A549 (cell line): ENCODE measurements at regions not wholly inside any gene's neighbourhood (a gene's known extent, or its start where the extent isn't known, plus 50 kb on each side); places are given as distances from the start of the nearest gene placed in this dataset.

Source experiments
- ATAC-seq, 2 experiments: fragments of 200-7000 bp in 1 of 2; fragments of >200 bp in 1 of 2; cut with Nextera tagmentation in 1 of 2; cut with Tn5 transposase in 1 of 2; 3 replicates each; pipeline versions ENCODE4 v1.8.0 to v1.9.1; 2018 to 2020; ENCODE audit warnings: mild to moderate bottlenecking in 1 of 2, moderate library complexity in 1 of 2
- CTCF ChIA-PET: fragments of 300-600 bp; sonication (Branson Sonifier 250); formaldehyde crosslinking; extraction: SDS; loops from one replicate; lab custom pipeline; 2021; ENCODE audit warnings: antibody characterized with exemption, inconsistent platforms; lab: Yijun Ruan, JAX
- POLR2A ChIA-PET: fragments of 350-600 bp; formaldehyde crosslinking; extraction: SDS; loops from one replicate; lab custom pipeline; 2021; ENCODE audit warnings: antibody characterized with exemption, inconsistent platforms; lab: Yijun Ruan, JAX
- DNase-seq, 2 experiments: peaks; one replicate each; pipeline versions ENCODE4 v3.0.0 to v3.0.0-alpha.2; 2011 to 2016; ENCODE audit warnings: low read depth in 1 of 2, low spot score in 1 of 2
- FAIRE-seq: peaks from 2 replicates; lab custom pipeline; 2011; peaks lifted over from hg19 to GRCh38; lab: Jason Lieb, UNC
- H3K27ac ChIP-seq, 2 experiments: fragments of >200 bp; sonication (Bioruptor Twin); formaldehyde crosslinking; 3 replicates each; pipeline ENCODE4 v1.5.1; 2016 to 2017
- H3K4me1 ChIP-seq: fragments of >200 bp; sonication (Bioruptor Twin); formaldehyde crosslinking; 3 replicates; pipeline ENCODE4 v1.6.1; 2016
- H3K4me2 ChIP-seq: fragments of >200 bp; sonication (Bioruptor Twin); formaldehyde crosslinking; 3 replicates; pipeline ENCODE4 v1.6.1; 2016
- H3K4me3 ChIP-seq: fragments of >200 bp; sonication (Bioruptor Twin); formaldehyde crosslinking; 3 replicates; pipeline ENCODE4 v1.5.1; 2016
- H3K9me3 ChIP-seq: fragments of >200 bp; sonication (Bioruptor Twin); formaldehyde crosslinking; 3 replicates; pipeline ENCODE4 v1.6.1; 2016
- ATOH8 ChIP-seq: fragments of 250-450 bp; sonication (Bioruptor Pico); IDR thresholded peaks from 2 replicates; pipeline ENCODE4 v1.5.0; 2020; ENCODE audit warnings: low read depth, mild to moderate bottlenecking, moderate library complexity
- CEBPB ChIP-seq, 2 experiments: fragments of >200 bp in 1 of 2; sonication (Bioruptor Twin) in 1 of 2; formaldehyde crosslinking in 1 of 2; IDR thresholded peaks; 2 replicates each; pipeline ENCODE4 v1.6.1; 2012 to 2016
- CHD2 ChIP-seq: fragments of 150-350 bp; IDR thresholded peaks from 2 replicates; pipeline ENCODE4 v1.6.1; 2014; ENCODE audit warnings: low read length; ENCODE audit not compliant: partially characterized antibody
- CHD4 ChIP-seq: fragments of 200-600 bp; sonication (generic); IDR thresholded peaks from 2 replicates; pipeline ENCODE4 v1.6.1; 2016; ENCODE audit warnings: antibody characterized with exemption, mild to moderate bottlenecking, borderline replicate concordance
- E2F6 ChIP-seq: IDR thresholded peaks from 2 replicates; pipeline ENCODE4 v1.6.1; 2012; ENCODE audit warnings: low read depth, borderline replicate concordance
- EHMT2 ChIP-seq: fragments of 200-600 bp; sonication (generic); IDR thresholded peaks from 2 replicates; pipeline ENCODE4 v1.6.1; 2016; ENCODE audit warnings: antibody characterized with exemption, low read depth, mild to moderate bottlenecking, moderate library complexity
- ELK1 ChIP-seq: fragments of 150-350 bp; IDR thresholded peaks from 2 replicates; pipeline ENCODE4 v1.6.1; 2014; ENCODE audit warnings: low read depth, mild to moderate bottlenecking, low read length
- ESRRA ChIP-seq: fragments of 150-350 bp; IDR thresholded peaks from 2 replicates; pipeline ENCODE4 v1.6.1; 2014; ENCODE audit warnings: mild to moderate bottlenecking, low read length, borderline replicate concordance
- FOSL2 ChIP-seq, 2 experiments: fragments of 450-650 bp in 1 of 2; fragments of >200 bp in 1 of 2; sonication (Bioruptor Twin) in 1 of 2; formaldehyde crosslinking; IDR thresholded peaks; 2 replicates each; pipeline versions ENCODE4 v1.5.0 to v1.6.1; 2016 to 2020; ENCODE audit warnings: mild to moderate bottlenecking in 1 of 2, moderate library complexity in 1 of 2
- GATA3 ChIP-seq: IDR thresholded peaks from 2 replicates; pipeline ENCODE4 v1.6.1; 2012; ENCODE audit warnings: borderline replicate concordance
- HOXB13 ChIP-seq: fragments of 250-450 bp; sonication (Bioruptor Pico); IDR thresholded peaks from 2 replicates; pipeline ENCODE4 v1.5.0; 2020; ENCODE audit warnings: low read depth, mild to moderate bottlenecking, moderate library complexity
- MAFK ChIP-seq: fragments of 450-650 bp; IDR thresholded peaks from 2 replicates; pipeline ENCODE4 v1.6.1; 2014; ENCODE audit not compliant: partially characterized antibody
- PBX3 ChIP-seq: IDR thresholded peaks from 2 replicates; pipeline ENCODE4 v1.6.1; 2012
- PHF8 ChIP-seq: fragments of 200-600 bp; sonication (generic); IDR thresholded peaks from 2 replicates; pipeline ENCODE4 v1.6.1; 2016; ENCODE audit warnings: low read depth, mild to moderate bottlenecking, antibody characterized with exemption, moderate library complexity, borderline replicate concordance
- POLR2AphosphoS2 ChIP-seq: conservative IDR thresholded peaks from 2 replicates; pipeline ENCODE4 v1.6.1; 2012; ENCODE audit warnings: low read length, improper control_type of control experiment, inconsistent platforms
- RCOR1 ChIP-seq: fragments of 150-350 bp; IDR thresholded peaks from 2 replicates; pipeline ENCODE4 v1.6.1; 2014; ENCODE audit warnings: antibody characterized with exemption, low read length, low read depth
- REST ChIP-seq: fragments of 200-600 bp; sonication (generic); IDR thresholded peaks from 2 replicates; pipeline ENCODE4 v1.6.1; 2016; ENCODE audit warnings: antibody characterized with exemption, mild to moderate bottlenecking, moderate library complexity
- SMC3 ChIP-seq: fragments of >200 bp; sonication (Bioruptor Twin); formaldehyde crosslinking; IDR thresholded peaks from 3 replicates; pipeline ENCODE4 v1.6.1; 2018; ENCODE audit warnings: inconsistent platforms
- ZNF302 ChIP-seq: fragments of 250-450 bp; sonication (Bioruptor Pico); IDR thresholded peaks from 2 replicates; pipeline ENCODE4 v1.9.0; 2021; ENCODE audit warnings: inconsistent platforms, mild to moderate bottlenecking, moderate library complexity
- ZSCAN20 ChIP-seq: fragments of 250-450 bp; sonication (Bioruptor Pico); IDR thresholded peaks from 2 replicates; pipeline ENCODE4 v1.8.0; 2022; ENCODE audit warnings: mild to moderate bottlenecking, moderate library complexity

GRCh38 chr7:79735012-79735411 lies 281.5 kb upstream of the MAGI2 start (continued):
- TF ChIP-seq POLR2AphosphoS2 = no peak
- no peak for TF ChIP-seq CHD2
- TF ChIP-seq EHMT2 = no peak
- no peak for TF ChIP-seq ATOH8 (CRISPR knock-in tag)
- TF ChIP-seq E2F6 = no peak
- TF ChIP-seq CHD4 = no peak
- no peak for TF ChIP-seq PHF8
- TF ChIP-seq HOXB13 (CRISPR knock-in tag) = no peak
- no peak for TF ChIP-seq GATA3

- DNase-seq (no peak), ATAC-seq (no peak)
- CTCF ChIA-PET = no interaction called here
- Histone ChIP-seq H3K4me2 (no peak overlapping the region), H3K4me3 (no peak overlapping the region)
- POLR2A ChIA-PET = no interaction called here
- TF ChIP-seq RCOR1 (no peak), MAFK (no peak), ZSCAN20 (no peak), ELK1 (no peak), ESRRA (no peak), REST (no peak), PBX3 (no peak), FOSL2 (IDR thresholded peaks at IDR 0.05) (no peak), FOSL2 (CRISPR knock-in tag; IDR thresholded peaks at IDR 0.05) (no peak), ZNF302 (no peak), HOXB13 (CRISPR knock-in tag) (no peak), CEBPB (IDR thresholded peaks at IDR 0.05) (no peak), E2F6 (no peak), SMC3 (no peak)
- TF ChIP-seq, all 56 proteins: peak for 0
- no peak for FAIRE-seq
- Histone ChIP-seq H3K4me1 (no peaks in the 10 kb centered on the region), H3K27ac (no peak overlapping the region), H3K9me3 (peaks cover 12% of the 10 kb centered on the region; the same call in 2 of the 3 replicates)
These were observed 280.7 kb upstream of the MAGI2 start for GRCh38 chr7:79734181-79734580.
